SHP77 (cell line): ENCODE measurements at regions not wholly inside any gene's neighbourhood (a gene's known extent, or its start where the extent isn't known, plus 50 kb on each side); places are given as distances from the start of the nearest gene placed in this dataset.

Experiments used
- DNase-seq, 2 experiments: peaks; one replicate each; lab custom pipeline; 2025; lab: John Stamatoyannopoulos, UW

DNA sequence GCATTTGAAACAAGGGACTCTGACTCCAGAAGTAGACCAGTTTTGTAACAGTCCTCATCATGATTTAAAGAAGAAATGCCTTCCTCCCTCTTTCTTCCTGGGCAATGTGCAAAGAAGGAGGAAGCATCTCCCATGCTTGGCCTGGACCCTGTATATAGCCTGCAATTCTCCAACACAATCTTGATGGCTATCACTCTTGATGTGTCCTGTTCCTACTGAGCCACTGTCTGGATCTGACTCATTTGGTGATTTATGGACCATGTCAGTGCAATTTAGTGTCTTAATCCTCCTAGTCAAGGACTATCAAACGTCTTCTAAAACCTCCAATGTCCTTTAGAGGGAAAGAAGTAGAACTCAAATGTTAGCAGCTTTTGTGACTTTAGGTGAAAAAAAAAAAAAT, 697.3 kb downstream of the TLR4 start:
- DNase-seq = no peak

GRCh38 chr9:118414676-118415075, 710.5 kb downstream of the TLR4 start:
- DNase-seq = no peak

GRCh38 chr9:118418887-118419565, 714.8 kb downstream of the TLR4 start:
- DNase-seq = no peak

- DNase-seq = no peak
Observed at GRCh38 chr9:118419676-118420075, 715.5 kb downstream of the TLR4 start.

- DNase-seq = no peak
Observed at GRCh38 chr9:118422508-118422907, 718.3 kb downstream of the TLR4 start.

- DNase-seq = no peak
Observed at GRCh38 chr9:118423021-118423420, 718.8 kb downstream of the TLR4 start.

GRCh38 chr9:118423721-118424120, 719.5 kb downstream of the TLR4 start:
- no peak for DNase-seq

- no peak for DNase-seq
Observed at GRCh38 chr9:118426772-118427171, 722.6 kb downstream of the TLR4 start.

DNA sequence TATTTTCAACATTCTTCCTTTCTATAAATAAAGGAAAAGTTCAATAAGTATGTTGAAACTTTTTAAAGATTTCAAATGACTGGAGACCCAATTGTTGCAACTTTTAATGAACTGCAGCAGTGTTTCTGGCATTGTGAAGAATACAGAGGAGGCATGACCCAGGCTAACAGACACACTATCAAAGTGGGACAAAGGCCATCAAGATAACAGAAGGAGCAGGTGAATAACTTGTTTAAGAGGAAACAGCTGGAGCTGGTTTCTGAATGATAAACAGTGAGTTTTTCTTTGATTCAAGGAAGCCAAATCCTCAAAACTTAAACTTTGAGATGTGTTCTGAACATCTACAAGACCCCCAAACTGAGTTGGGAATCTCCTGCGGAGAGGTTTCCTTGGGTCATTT, 734.6 kb downstream of the TLR4 start:
- DNase-seq = no peak

- no peak for DNase-seq
Observed at GRCh38 chr9:118439441-118439840, 735.2 kb downstream of the TLR4 start.

GRCh38 chr9:118444403-118444802, 740.2 kb downstream of the TLR4 start:
- no peak for DNase-seq

DNA sequence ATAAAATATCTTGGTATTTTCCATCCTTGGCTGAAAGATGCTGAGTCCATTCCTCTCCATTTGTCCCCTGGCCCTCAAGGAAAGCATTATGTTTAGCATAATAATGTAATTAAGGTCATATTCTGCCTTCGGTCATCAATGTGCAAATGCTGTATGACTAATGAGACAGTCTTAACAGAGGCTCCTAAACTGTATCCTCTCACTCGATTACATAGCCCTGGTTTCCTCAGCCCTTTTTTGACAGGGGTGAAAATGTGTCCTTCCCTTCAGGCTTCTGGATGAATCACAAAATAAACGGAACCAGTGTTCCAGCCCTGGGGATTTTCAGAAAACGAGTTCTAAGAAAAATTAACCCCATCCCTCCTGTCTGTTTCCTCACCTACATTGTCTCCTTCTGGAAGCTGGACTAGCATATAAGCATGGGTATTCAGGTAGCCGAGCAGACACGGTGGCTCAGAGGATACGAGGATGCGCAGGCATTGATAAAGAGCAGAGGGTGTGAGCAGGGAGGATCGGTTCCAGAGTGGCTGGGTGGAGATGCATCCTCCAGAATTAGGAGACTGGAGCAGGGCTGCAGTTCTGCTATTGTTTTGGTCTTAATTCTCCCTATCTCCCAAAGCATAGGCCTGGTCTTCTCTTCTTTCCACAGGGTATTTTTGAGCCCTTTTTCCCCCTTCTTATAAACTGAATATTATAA, 742.9 kb downstream of the TLR4 start:
- DNase-seq = no peak

- no peak for DNase-seq
Observed at GRCh38 chr9:118449554-118449953, 745.4 kb downstream of the TLR4 start.

DNA sequence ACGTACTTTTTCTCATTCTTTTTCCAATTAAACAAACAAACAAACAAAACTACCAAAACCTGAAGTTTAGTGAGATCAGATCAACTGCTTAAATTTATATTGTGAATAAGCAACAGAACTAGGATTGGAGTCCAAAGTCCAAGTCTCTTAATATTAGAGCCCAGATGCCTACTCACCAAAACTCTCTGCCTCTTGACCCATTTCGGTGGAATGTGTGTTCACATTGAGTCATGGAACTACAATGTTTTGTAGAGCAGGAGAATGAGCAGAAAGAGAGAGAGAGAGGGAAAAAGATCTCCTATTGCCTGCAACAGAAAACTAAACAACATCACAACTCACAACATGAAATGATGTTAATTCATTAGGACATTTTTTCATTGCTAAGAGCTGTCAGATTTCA, 751.1 kb downstream of the TLR4 start:
- no peak for DNase-seq

- no peak for DNase-seq
Observed at GRCh38 chr9:118455788-118456187, 751.6 kb downstream of the TLR4 start.

DNA sequence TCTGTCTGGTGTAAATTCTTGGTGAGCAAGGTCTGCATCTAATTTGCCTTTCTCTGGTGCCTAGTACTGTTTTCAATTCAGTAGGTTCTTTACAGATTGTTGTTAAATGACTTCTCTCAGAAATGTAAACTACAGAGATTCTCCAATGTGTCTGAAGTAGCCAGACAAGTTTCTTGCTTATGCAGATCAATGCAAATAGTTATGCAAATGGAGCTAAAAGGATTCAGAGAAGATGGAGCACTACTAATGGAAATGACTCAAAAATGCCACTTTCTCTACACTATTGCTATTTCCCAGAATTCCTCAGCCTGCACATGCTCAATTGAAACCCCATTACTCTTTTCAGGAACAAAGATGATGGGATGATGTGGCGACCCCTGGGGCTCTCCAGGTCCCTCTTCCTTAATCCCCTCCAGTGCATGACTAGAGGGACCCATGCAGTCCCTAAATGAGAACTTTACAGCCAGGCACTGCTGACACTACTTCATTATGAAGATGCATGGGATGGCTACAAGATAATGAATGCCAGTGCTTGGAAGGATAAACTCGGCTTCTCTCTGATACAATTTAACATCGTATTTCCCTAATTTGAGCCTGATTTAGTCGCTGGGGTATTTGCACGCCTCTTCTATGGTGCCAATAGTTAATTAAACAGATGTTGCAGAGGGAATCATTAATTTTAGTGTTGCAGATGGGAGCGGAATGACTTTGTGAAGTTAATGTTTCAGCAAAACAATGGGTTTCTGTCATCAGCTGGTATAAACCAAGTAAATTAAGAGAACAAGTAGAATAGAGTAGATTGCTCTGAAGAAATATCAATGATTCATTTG, 753.2 kb downstream of the TLR4 start:
- DNase-seq = no peak

DNA sequence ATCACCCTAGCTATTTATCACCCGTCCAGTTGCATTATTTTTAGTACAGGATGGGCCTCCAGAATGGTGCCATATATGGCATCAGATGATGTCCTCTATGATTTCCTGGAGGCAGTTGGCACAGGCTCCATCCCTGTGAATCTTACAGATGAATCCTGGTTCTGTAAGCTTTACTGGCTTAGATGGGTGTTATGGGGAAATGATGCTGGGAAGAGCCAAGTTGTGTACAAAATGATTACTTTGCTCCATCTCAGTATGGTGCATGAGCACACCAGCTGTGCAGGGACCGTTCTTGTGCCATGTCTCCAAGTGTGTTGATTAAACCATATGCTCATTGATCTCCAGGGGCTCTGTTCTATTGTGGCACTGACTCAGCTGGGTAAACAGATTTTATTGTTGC, 755.7 kb downstream of the TLR4 start:
- DNase-seq = peak in 1 of 2 experiments; percentile 4

DNA sequence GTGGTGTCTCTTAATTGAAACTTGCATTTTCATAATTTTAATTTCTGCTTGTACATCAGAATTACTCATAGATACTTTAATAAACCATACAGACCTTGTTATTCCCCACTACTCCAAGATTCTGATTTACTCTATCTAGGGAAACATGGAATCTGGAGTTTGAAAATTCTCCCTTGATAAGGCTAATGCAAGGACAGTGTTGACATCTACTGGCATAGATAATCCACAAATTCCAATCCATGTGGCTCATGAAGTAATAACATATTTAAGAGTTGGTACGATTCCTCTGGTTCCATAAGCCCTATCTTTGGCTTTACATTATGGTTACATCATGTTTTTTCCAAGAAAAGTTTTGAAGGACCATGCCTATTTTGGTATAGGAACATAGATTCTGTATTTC, 759.2 kb downstream of the TLR4 start:
- DNase-seq = no peak

GRCh38 chr9:118473521-118473920, 769.3 kb downstream of the TLR4 start:
- DNase-seq = no peak

- DNase-seq = no peak
Observed at GRCh38 chr9:118478752-118479151, 774.5 kb downstream of the TLR4 start.

DNA sequence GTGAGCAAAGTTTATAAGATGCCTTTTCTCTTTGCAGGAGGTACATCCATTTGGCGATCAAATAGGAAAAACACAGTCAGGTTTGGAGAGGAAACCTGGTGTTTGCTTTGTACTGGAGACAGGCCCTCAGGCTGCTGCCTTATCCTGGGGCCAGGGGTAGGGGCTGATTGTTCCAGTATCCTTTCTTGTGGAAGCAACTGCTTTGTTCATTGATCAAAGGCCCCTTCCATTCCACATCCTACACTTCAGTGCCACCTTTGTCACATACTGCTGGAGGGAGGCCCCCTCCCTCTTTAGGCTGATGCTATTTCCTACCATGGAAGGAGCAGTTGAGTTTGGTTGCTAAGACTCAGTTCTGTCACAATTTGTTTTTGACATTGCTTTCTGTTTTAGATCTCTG, 778.1 kb downstream of the TLR4 start:
- DNase-seq = no peak

DNA sequence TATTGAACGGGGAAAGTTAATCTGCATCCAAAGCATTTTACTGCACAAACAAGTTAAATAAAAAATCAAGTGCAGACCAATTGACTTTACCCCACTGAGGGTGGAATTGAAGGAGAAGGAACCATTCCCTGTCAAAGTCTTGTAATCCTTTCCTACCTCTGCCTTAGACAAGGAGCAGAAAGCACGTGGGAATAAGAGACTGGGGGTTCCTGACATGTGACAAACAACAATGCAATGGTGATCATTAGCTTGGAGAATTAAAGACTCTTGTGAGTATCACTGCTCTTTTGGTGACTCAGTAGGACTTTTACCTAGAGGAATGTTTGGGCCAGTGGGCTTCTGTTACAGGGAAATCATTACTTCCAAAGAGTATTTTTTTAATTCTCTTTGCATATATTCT, 779.5 kb downstream of the TLR4 start:
- DNase-seq = no peak

- DNase-seq = no peak
Observed at GRCh38 chr9:118503236-118503635, 799.0 kb downstream of the TLR4 start.
